DMS153 (cell line): ENCODE measurements at regions not wholly inside any gene's neighbourhood (a gene's known extent, or its start where the extent isn't known, plus 50 kb on each side); places are given as distances from the start of the nearest gene placed in this dataset.
A peak's percentile ranks its signal among the peaks of the same experiment; 100 is the strongest.
"Not testable (repeated sequence)": the region's sequence is repeated elsewhere in the genome, so short reads cannot be mapped to it uniquely, and the experiment has no call there.

Experiments used
- DNase-seq: peaks from one replicate; lab custom pipeline; 2025; lab: John Stamatoyannopoulos, UW

- no peak for DNase-seq
Measured at GRCh38 chr5:71907001-71907588, 188.0 kb downstream of the CARTPT start.

- no peak for DNase-seq
Measured at GRCh38 chr5:71907608-71908145, 188.6 kb downstream of the CARTPT start.

GRCh38 chr5:71910741-71911140, 191.7 kb downstream of the CARTPT start:
- no peak for DNase-seq

- no peak for DNase-seq
Measured at GRCh38 chr5:71912021-71912420, 192.9 kb downstream of the CARTPT start.

GRCh38 chr5:71914281-71914680, 193.0 kb upstream of the MAP1B start:
- no peak for DNase-seq

GRCh38 chr5:71922584-71923106, 184.6 kb upstream of the MAP1B start:
- DNase-seq = peak; percentile 46

GRCh38 chr5:71923755-71924154, 183.5 kb upstream of the MAP1B start:
- no peak for DNase-seq

- no peak for DNase-seq
Measured at GRCh38 chr5:71924325-71924724, 182.9 kb upstream of the MAP1B start.

GRCh38 chr5:71924980-71925379, 182.3 kb upstream of the MAP1B start:
- DNase-seq = no peak

- no peak for DNase-seq
Measured at GRCh38 chr5:71925608-71926091, 181.6 kb upstream of the MAP1B start.

GRCh38 chr5:71929003-71929402, 178.3 kb upstream of the MAP1B start:
- no peak for DNase-seq

GRCh38 chr5:71930554-71930953, 176.7 kb upstream of the MAP1B start:
- DNase-seq = not testable (repeated sequence)

GRCh38 chr5:71932131-71932654, 175.1 kb upstream of the MAP1B start:
- no peak for DNase-seq

GRCh38 chr5:71932655-71933338, 174.5 kb upstream of the MAP1B start:
- DNase-seq = peak; percentile 58

- DNase-seq = no peak
Measured at GRCh38 chr5:71934322-71934721, 173.0 kb upstream of the MAP1B start.

- DNase-seq = peak; percentile 1
Measured at GRCh38 chr5:71937921-71938698, 169.2 kb upstream of the MAP1B start.

- peak; percentile 76 for DNase-seq
Measured at GRCh38 chr5:71938895-71939294, 168.4 kb upstream of the MAP1B start.

GRCh38 chr5:71939452-71940230, 167.6 kb upstream of the MAP1B start:
- DNase-seq = no peak

- DNase-seq = no peak
Measured at GRCh38 chr5:71943874-71944273, 163.4 kb upstream of the MAP1B start.

GRCh38 chr5:71945436-71945835, 161.8 kb upstream of the MAP1B start:
- DNase-seq = no peak

GRCh38 chr5:71946343-71947030, 160.8 kb upstream of the MAP1B start:
- DNase-seq = no peak
